H9 (cell line): ENCODE measurements at regions not wholly inside any gene's neighbourhood (a gene's known extent, or its start where the extent isn't known, plus 50 kb on each side); places are given as distances from the start of the nearest gene placed in this dataset.

Experiments used
- DNase-seq: peaks from one replicate; pipeline ENCODE4 v3.0.0-alpha.2; 2017
- H2AFZ ChIP-seq: one replicate; pipeline ENCODE4 v1.6.1; 2013; ENCODE audit warnings: mild to moderate bottlenecking, low read length, control low read depth, moderate library complexity
- H2AK5ac ChIP-seq: 2 replicates; pipeline ENCODE4 v1.6.1; 2013; ENCODE audit warnings: low read length, control low read depth, mixed read lengths; ENCODE audit not compliant: insufficient read length
- H2BK120ac ChIP-seq: one replicate; pipeline ENCODE4 v1.6.1; 2013; ENCODE audit warnings: low read depth, mild to moderate bottlenecking, low read length, control low read depth, inconsistent platforms; ENCODE audit not compliant: poor library complexity, severe bottlenecking
- H2BK12ac ChIP-seq: 2 replicates; pipeline ENCODE4 v1.6.1; 2013; ENCODE audit warnings: low read length, control low read depth, mixed read lengths, low read depth; ENCODE audit not compliant: insufficient read length
- H2BK15ac ChIP-seq: 2 replicates; pipeline ENCODE4 v1.6.1; 2013; ENCODE audit warnings: low read depth, low read length, control low read depth
- H2BK20ac ChIP-seq: one replicate; pipeline ENCODE4 v1.6.1; 2013; ENCODE audit warnings: low read depth, mild to moderate bottlenecking, low read length, control low read depth, inconsistent platforms; ENCODE audit not compliant: poor library complexity, severe bottlenecking
- H2BK5ac ChIP-seq: 2 replicates; pipeline ENCODE4 v1.6.1; 2013; ENCODE audit warnings: low read length, control low read depth, mixed read lengths; ENCODE audit not compliant: insufficient read length
- H3K14ac ChIP-seq: 2 replicates; pipeline ENCODE4 v1.6.1; 2013; ENCODE audit warnings: low read length, control low read depth; ENCODE audit not compliant: insufficient read depth
- H3K18ac ChIP-seq: 2 replicates; pipeline ENCODE4 v1.6.1; 2013; ENCODE audit warnings: low read depth, mild to moderate bottlenecking, mixed read lengths, low read length, control low read depth; ENCODE audit not compliant: insufficient read length
- H3K23ac ChIP-seq: 2 replicates; pipeline ENCODE4 v1.6.1; 2013; ENCODE audit warnings: low read length, control low read depth, mixed read lengths, low read depth; ENCODE audit not compliant: insufficient read length
- H3K23me2 ChIP-seq: 2 replicates; pipeline ENCODE4 v1.6.1; 2013; ENCODE audit warnings: low read depth, mild to moderate bottlenecking, mixed read lengths, low read length, control low read depth; ENCODE audit not compliant: insufficient read length, poor library complexity, severe bottlenecking
- H3K27ac ChIP-seq: 2 replicates; pipeline ENCODE4 v1.5.1; 2013; ENCODE audit warnings: low read length, control low read depth, mixed read lengths, low read depth; ENCODE audit not compliant: insufficient read length
- H3K27me3 ChIP-seq: 2 replicates; pipeline ENCODE4 v1.6.1; 2013; ENCODE audit warnings: low read length, control low read depth, inconsistent platforms; ENCODE audit not compliant: insufficient read depth
- H3K4ac ChIP-seq: 2 replicates; pipeline ENCODE4 v1.6.1; 2013; ENCODE audit warnings: low read depth, mild to moderate bottlenecking, control low read depth, inconsistent platforms, low read length, moderate library complexity
- H3K4me1 ChIP-seq: 2 replicates; pipeline ENCODE4 v1.6.1; 2013; ENCODE audit warnings: low read length, control low read depth, inconsistent platforms; ENCODE audit not compliant: insufficient read depth
- H3K4me2 ChIP-seq: 2 replicates; pipeline ENCODE4 v1.6.1; 2013; ENCODE audit warnings: low read length, control low read depth, mixed read lengths; ENCODE audit not compliant: insufficient read length, insufficient read depth
- H3K56ac ChIP-seq: 2 replicates; pipeline ENCODE4 v1.6.1; 2013; ENCODE audit warnings: low read depth, mild to moderate bottlenecking, mixed read lengths, low read length, control low read depth; ENCODE audit not compliant: insufficient read length
- H3K79me1 ChIP-seq: 2 replicates; pipeline ENCODE4 v1.6.1; 2013; ENCODE audit warnings: low read depth, mild to moderate bottlenecking, moderate library complexity, low read length, control low read depth, inconsistent platforms; ENCODE audit not compliant: insufficient read depth, poor library complexity, severe bottlenecking
- H3K79me2 ChIP-seq: 2 replicates; pipeline ENCODE4 v1.6.1; 2013; ENCODE audit warnings: low read length, control low read depth, inconsistent platforms; ENCODE audit not compliant: insufficient read depth
- H3K9ac ChIP-seq: 2 replicates; pipeline ENCODE4 v1.6.1; 2013; ENCODE audit warnings: low read length, control low read depth, mixed read lengths; ENCODE audit not compliant: insufficient read length; ENCODE audit errors: extremely low read depth
- H3K9me3 ChIP-seq: one replicate; pipeline ENCODE4 v1.6.1; 2013; ENCODE audit warnings: low read depth, low read length, inconsistent platforms; ENCODE audit not compliant: control insufficient read depth
- H3T11ph ChIP-seq: one replicate; pipeline ENCODE4 v1.6.1; 2013; ENCODE audit warnings: mild to moderate bottlenecking, low read length, control low read depth, inconsistent platforms
- H4K20me1 ChIP-seq: one replicate; pipeline ENCODE4 v1.6.1; 2013; ENCODE audit not compliant: control insufficient read depth, insufficient read length, insufficient read depth
- H4K5ac ChIP-seq: 2 replicates; pipeline ENCODE4 v1.6.1; 2013; ENCODE audit warnings: low read depth, mild to moderate bottlenecking, mixed read lengths, low read length, control low read depth; ENCODE audit not compliant: insufficient read length
- H4K8ac ChIP-seq: replicated peaks from 2 replicates; pipeline ENCODE4 v1.6.1; 2013; ENCODE audit warnings: low read length, control low read depth, mixed read lengths, low read depth; ENCODE audit not compliant: insufficient read length
- H4K91ac ChIP-seq: 2 replicates; pipeline ENCODE4 v1.6.1; 2013; ENCODE audit warnings: low read depth, mild to moderate bottlenecking, moderate library complexity, mixed read lengths, low read length, control low read depth; ENCODE audit not compliant: insufficient read length
- H3K27ac Mint-ChIP-seq, 3 experiments: 2 replicates in 2 of 3; 3 replicates in 1 of 3; pipeline ENCODE4 v1.8.0; 2020 to 2021; ENCODE audit warnings: mixed read lengths in 3 of 3, mild to moderate bottlenecking in 1 of 3, moderate library complexity in 1 of 3
- H3K27me3 Mint-ChIP-seq: 2 replicates; pipeline ENCODE4 v1.8.0; 2021; ENCODE audit warnings: low read depth, mild to moderate bottlenecking, moderate library complexity, mixed read lengths
- H3K36me3 Mint-ChIP-seq, 3 experiments: 2 replicates in 2 of 3; 3 replicates in 1 of 3; pipeline ENCODE4 v1.8.0; 2020 to 2021; ENCODE audit warnings: low read depth in 3 of 3, mixed read lengths in 3 of 3; ENCODE audit not compliant: insufficient read depth in 1 of 3
- H3K4me1 Mint-ChIP-seq, 2 experiments: 2 replicates each; pipeline ENCODE4 v1.8.0; 2020; ENCODE audit warnings: mixed read lengths in 2 of 2
- H3K4me3 Mint-ChIP-seq, 2 experiments: 2 replicates in 1 of 2; 3 replicates in 1 of 2; pipeline ENCODE4 v1.8.0; 2020 to 2021; ENCODE audit warnings: mild to moderate bottlenecking in 2 of 2, mixed read lengths in 2 of 2, moderate library complexity in 1 of 2
- H3K9me3 Mint-ChIP-seq, 2 experiments: 2 replicates in 1 of 2; 3 replicates in 1 of 2; pipeline ENCODE4 v1.8.0; 2020; ENCODE audit warnings: mild to moderate bottlenecking in 2 of 2, mixed read lengths in 2 of 2, moderate library complexity in 1 of 2
- CTCF ChIP-seq: fragments of 200-600 bp; sonication (generic); conservative IDR thresholded peaks from 3 replicates; pipeline ENCODE4 v1.8.0; 2021; ENCODE audit warnings: antibody characterized with exemption, mild to moderate bottlenecking
- WGBS: extraction: QIAGEN DNeasy Blood & Tissue Kit; methylation state at CpG from one replicate; pipeline ENCODE4 v1.1.7; 2013; ENCODE audit warnings: missing lambda C conversion rate, low lambda C conversion rate, mixed read lengths; ENCODE audit not compliant: insufficient read length; ENCODE audit errors: extremely low coverage; 5-methylcytosine and 5-hydroxymethylcytosine counted together

DNA sequence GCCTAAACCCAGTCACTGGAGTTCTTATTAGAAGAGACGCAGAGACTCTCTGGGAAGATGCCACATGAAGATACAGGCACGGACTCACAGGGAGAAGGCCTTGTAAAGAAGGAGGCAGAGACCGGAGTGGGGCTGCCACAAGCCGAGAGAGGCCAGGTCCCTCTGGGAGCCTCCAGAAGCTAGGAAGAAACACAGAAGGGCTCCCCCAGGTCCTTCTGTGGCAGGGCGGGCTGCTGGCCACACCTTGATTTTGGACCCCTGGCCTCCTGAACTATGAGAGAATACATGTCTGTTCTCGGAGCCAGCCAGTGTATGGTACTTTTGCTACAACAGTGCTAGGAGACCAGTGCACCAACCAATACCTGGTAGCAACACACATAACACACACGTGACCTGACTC, 140.1 kb upstream of the SPACA7 start:
- Histone ChIP-seq H2AFZ (no peak overlapping the region), H2BK12ac (no peak overlapping the region), H3K9me3 (no peaks in the 10 kb centered on the region), H3K4ac (no peak overlapping the region), H3K23ac (no peak overlapping the region), H2BK15ac (no peak overlapping the region), H3K14ac (no peak overlapping the region), H3K27me3 (no peaks in the 10 kb centered on the region), H2AK5ac (no peak overlapping the region), H3K27ac (no peak overlapping the region), H3K79me2 (no peaks in the 10 kb centered on the region), H2BK120ac (no peak overlapping the region), H3K23me2 (no peaks in the 10 kb centered on the region), H3K4me2 (no peak overlapping the region), H3K56ac (no peak overlapping the region), H4K8ac (no peak overlapping the region), H4K20me1 (no peaks in the 10 kb centered on the region), H3T11ph (no peak overlapping the region), H3K9ac (no peak overlapping the region), H2BK20ac (no peak overlapping the region), H3K18ac (no peak overlapping the region), H4K91ac (no peak overlapping the region), H4K5ac (no peak overlapping the region), H3K79me1 (no peaks in the 10 kb centered on the region), H3K4me1 (no peaks in the 10 kb centered on the region), H2BK5ac (no peak overlapping the region)
- no CpG with 5 or more reads among the region's 7 CpGs for WGBS
- peaks cover 58% of the 10 kb centered on the region for H3K27me3 Mint-ChIP-seq
- H3K4me1 Mint-ChIP-seq = peaks cover 5 to 9% of the 10 kb centered on the region in 2 experiments; a peak in 3 of 4 replicates
- H3K36me3 Mint-ChIP-seq = peaks cover 3 to 9% (median 3%) of the 10 kb centered on the region in 3 experiments; a peak in 6 of 7 replicates
- no peak overlapping the region for H3K27ac Mint-ChIP-seq
- peaks cover 15 to 24% of the 10 kb centered on the region in 2 experiments for H3K9me3 Mint-ChIP-seq
- no peak for TF ChIP-seq CTCF
- H3K4me3 Mint-ChIP-seq = no peak overlapping the region
- DNase-seq = no peak
